ENCODE measurements at regions not wholly inside any gene's neighbourhood (a gene's known extent, or its start where the extent isn't known, plus 50 kb on each side); places are given as distances from the start of the nearest gene placed in this dataset.
"Not testable (repeated sequence)": the region's sequence is repeated elsewhere in the genome, so short reads cannot be mapped to it uniquely, and the experiment has no call there.

DNA sequence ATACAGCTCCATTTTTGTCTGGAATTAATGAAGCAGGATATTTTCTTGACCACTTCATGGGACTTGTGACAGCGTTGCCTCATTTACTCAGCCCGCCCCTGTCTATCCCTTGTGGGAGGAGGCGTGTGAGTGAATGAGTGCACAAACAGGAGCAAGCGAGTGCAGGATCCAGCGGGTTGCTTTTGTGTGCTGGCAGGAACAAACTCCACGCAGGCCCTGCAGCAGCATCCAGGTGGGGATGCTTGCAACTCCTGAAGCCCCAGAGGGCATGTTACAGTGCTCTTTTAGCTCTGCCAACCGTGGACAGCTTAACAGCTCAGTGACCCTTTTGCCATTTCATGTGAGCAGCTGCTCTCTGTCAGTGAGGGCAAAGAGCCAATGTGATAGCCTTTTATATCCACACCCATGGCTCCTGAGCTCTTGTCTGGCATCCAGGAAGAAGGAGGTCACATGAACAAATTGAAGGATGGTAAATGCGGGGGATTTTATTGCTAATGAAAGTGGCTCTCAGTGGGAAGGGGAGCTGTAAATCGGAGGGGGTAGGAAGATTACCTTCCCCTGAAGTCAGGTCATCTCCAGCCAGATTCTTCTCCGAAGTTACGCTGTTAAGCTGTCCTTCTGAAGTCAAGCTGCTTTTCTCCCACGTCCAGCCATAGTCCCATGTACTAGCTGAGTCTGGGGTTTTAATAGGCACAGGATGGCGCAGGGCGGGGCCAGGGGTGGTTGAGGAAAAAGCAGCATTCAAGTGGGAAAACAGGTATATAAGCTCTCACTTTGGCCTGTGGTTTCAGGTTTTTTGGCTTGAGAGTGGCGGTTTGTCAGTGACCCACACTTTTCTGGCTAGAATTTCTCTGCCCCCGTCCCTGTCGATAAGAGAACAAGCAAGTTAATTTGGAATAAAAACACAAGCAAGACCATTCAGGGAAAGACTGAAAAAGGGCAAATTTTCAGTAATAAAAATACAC, 714.7 kb upstream of the MBL2 start:
- Histone ChIP-seq H3K9ac (no peak overlapping the region), H3K27me3 (no peaks in the 10 kb centered on the region), H2AFZ (replicated peaks) (no peak overlapping the region), H3K4me2 (no peak overlapping the region), H3K4me1 (peaks cover 15% of the 10 kb centered on the region), H3K27ac (no peak overlapping the region), H3K4me3 (no peak overlapping the region), H3K79me2 (ENCODE audit: low read depth) (no peaks in the 10 kb centered on the region), H3F3A (ENCODE audit: low read depth) (no peaks in the 10 kb centered on the region), H3K36me3 (no peaks in the 10 kb centered on the region), H4K20me1 (ENCODE audit: low read depth) (no peaks in the 10 kb centered on the region), H3K9me3 (ENCODE audit: low read depth) (peaks cover 7% of the 10 kb centered on the region)
- DNase-seq (ENCODE audit: low spot score): no peak
- Mint-ChIP-seq H3K4me1 (no peaks in the 10 kb centered on the region), H3K9me3 (peaks cover 27% of the 10 kb centered on the region), H3K4me3 (no peak overlapping the region), H3K27ac (no peak overlapping the region), H3K27me3 (ENCODE audit: insufficient read depth, low read depth) (no peaks in the 10 kb centered on the region), H3K36me3 (no peaks in the 10 kb centered on the region)
- TF ChIP-seq EZH2 (IDR thresholded peaks at IDR 0.05): no peak
- TF ChIP-seq, protein P1, sequence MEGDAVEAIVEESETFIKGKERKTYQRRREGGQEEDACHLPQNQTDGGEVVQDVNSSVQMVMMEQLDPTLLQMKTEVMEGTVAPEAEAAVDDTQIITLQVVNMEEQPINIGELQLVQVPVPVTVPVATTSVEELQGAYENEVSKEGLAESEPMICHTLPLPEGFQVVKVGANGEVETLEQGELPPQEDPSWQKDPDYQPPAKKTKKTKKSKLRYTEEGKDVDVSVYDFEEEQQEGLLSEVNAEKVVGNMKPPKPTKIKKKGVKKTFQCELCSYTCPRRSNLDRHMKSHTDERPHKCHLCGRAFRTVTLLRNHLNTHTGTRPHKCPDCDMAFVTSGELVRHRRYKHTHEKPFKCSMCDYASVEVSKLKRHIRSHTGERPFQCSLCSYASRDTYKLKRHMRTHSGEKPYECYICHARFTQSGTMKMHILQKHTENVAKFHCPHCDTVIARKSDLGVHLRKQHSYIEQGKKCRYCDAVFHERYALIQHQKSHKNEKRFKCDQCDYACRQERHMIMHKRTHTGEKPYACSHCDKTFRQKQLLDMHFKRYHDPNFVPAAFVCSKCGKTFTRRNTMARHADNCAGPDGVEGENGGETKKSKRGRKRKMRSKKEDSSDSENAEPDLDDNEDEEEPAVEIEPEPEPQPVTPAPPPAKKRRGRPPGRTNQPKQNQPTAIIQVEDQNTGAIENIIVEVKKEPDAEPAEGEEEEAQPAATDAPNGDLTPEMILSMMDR (IDR thresholded peaks at IDR 0.05): no peak
- no peak for TF ChIP-seq EZH2phosphoT487 (IDR thresholded peaks at IDR 0.05)

DNA sequence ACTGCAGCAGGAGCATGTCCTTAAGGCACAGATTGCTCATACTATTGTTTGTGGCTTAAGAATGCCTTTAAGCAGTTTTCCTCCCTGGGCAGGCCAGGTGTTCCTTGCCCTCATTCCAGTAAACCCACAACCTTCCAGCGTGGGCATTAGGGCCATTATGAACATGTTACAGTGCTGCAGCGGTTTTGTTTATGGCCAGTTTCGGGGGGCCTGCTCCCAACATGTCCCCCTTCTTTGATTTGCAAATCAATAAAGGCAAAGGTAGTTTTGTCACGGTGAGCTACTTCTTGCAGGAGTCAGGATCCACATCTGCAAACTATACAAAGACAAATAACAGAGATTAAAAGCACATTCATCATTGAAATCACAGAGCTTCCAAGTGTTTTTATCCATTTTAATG, 712.8 kb upstream of the MBL2 start:
- H3K4me3 ChIP-seq; H3K27me3 ChIP-seq; DNase-seq (ENCODE audit: low spot score); H4K20me1 ChIP-seq (ENCODE audit: low read depth); H3K36me3 Mint-ChIP-seq; H3F3A ChIP-seq (ENCODE audit: low read depth); H3K9me3 ChIP-seq (ENCODE audit: low read depth); H2AFZ ChIP-seq (replicated peaks); H3K4me2 ChIP-seq; H3K79me2 ChIP-seq (ENCODE audit: low read depth); H3K9ac ChIP-seq; H3K36me3 ChIP-seq; H3K27me3 Mint-ChIP-seq (ENCODE audit: insufficient read depth, low read depth); H3K4me1 Mint-ChIP-seq; H3K27ac ChIP-seq; H3K4me3 Mint-ChIP-seq; H3K27ac Mint-ChIP-seq: not testable (repeated sequence)
- peaks cover 27% of the 10 kb centered on the region for H3K9me3 Mint-ChIP-seq
- peaks cover 23% of the 10 kb centered on the region for H3K4me1 ChIP-seq

DNA sequence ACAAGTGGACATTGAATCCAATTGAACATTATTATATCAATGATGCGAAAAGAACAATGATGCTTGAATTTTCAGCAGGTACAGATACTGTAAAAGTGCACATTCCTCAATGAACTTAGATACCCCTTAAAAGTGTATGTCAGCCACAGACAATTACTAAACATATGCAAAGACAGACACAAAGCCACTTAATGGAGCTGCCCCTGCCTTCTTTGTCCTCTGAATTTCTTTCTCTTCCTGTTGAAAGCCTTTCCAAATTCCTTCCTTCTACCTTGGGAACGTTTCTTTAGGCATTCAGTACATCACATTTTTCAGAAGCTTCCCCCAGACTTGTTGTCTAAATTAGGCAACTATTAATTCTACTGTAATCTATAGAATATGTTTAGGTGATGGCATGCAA, 706.8 kb upstream of the MBL2 start:
- TF ChIP-seq, protein P1 (IDR thresholded peaks at IDR 0.05): no peak
- TF ChIP-seq EZH2phosphoT487 (IDR thresholded peaks at IDR 0.05) (no peak), EZH2 (IDR thresholded peaks at IDR 0.05) (no peak)
- peaks cover 3% of the 10 kb centered on the region for H3K9me3 Mint-ChIP-seq
- H3K27me3 ChIP-seq: no peaks in the 10 kb centered on the region
- no peaks in the 10 kb centered on the region for H3K36me3 ChIP-seq
- DNase-seq (ENCODE audit: low spot score): peak; percentile 65
- H3K4me3 ChIP-seq: no peak overlapping the region
- no peaks in the 10 kb centered on the region for H3K36me3 Mint-ChIP-seq
- peaks cover 9% of the 10 kb centered on the region for H3K4me1 Mint-ChIP-seq
- no peaks in the 10 kb centered on the region for H4K20me1 ChIP-seq (ENCODE audit: low read depth)
- H3K9me3 ChIP-seq (ENCODE audit: low read depth): peaks cover under 1% of the 10 kb centered on the region
- H3K27me3 Mint-ChIP-seq (ENCODE audit: insufficient read depth, low read depth): no peaks in the 10 kb centered on the region
- H2AFZ ChIP-seq (replicated peaks): no peak overlapping the region
- H3K4me2 ChIP-seq: peak overlapping the region; percentile 55
- H3K4me3 Mint-ChIP-seq: no peak overlapping the region
- H3K27ac Mint-ChIP-seq: no peak overlapping the region
- H3F3A ChIP-seq (ENCODE audit: low read depth): peaks cover 27% of the 10 kb centered on the region
- peaks cover 55% of the 10 kb centered on the region for H3K4me1 ChIP-seq
- peak overlapping the region; percentile 85 for H3K27ac ChIP-seq
- H3K79me2 ChIP-seq (ENCODE audit: low read depth): no peaks in the 10 kb centered on the region
- H3K9ac ChIP-seq: no peak overlapping the region

DNA sequence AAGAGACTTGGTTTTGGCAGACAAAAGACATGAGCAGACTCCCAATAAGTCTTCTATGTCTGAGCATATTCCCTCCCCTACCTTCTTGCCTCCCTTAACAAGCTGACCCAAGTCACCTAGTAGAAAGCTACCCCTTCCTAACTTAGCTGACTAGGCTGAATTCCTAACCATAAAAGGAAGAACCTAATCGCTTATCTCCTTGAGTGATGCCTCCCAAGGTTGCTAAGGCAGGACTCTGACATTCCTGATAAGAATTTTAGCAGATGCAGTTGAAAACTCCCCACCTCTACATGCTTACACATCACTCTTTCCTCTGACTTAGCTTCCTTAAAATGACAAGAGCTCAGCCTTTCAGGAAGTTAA, 704.7 kb upstream of the MBL2 start:
- no peaks in the 10 kb centered on the region for H4K20me1 ChIP-seq (ENCODE audit: low read depth)
- peaks cover 27% of the 10 kb centered on the region for H3F3A ChIP-seq (ENCODE audit: low read depth)
- H3K4me3 ChIP-seq: no peak overlapping the region
- H3K9me3 Mint-ChIP-seq: peaks cover 3% of the 10 kb centered on the region
- H3K27me3 Mint-ChIP-seq (ENCODE audit: insufficient read depth, low read depth): no peaks in the 10 kb centered on the region
- no peaks in the 10 kb centered on the region for H3K9me3 ChIP-seq (ENCODE audit: low read depth)
- no peaks in the 10 kb centered on the region for H3K79me2 ChIP-seq (ENCODE audit: low read depth)
- no peak for DNase-seq (ENCODE audit: low spot score)
- H3K36me3 Mint-ChIP-seq: no peaks in the 10 kb centered on the region
- peaks cover 9% of the 10 kb centered on the region for H3K4me1 Mint-ChIP-seq
- H3K27ac ChIP-seq: peak overlapping the region; percentile 18
- peak overlapping the region; percentile 9 for H3K4me2 ChIP-seq
- no peak overlapping the region for H3K9ac ChIP-seq
- no peaks in the 10 kb centered on the region for H3K27me3 ChIP-seq
- no peaks in the 10 kb centered on the region for H3K36me3 ChIP-seq
- peak overlapping the region; percentile 86 for H2AFZ ChIP-seq (replicated peaks)
- no peak overlapping the region for H3K4me3 Mint-ChIP-seq
- H3K4me1 ChIP-seq: peaks cover 56% of the 10 kb centered on the region
- no peak overlapping the region for H3K27ac Mint-ChIP-seq
- no peak for TF ChIP-seq EZH2 (IDR thresholded peaks at IDR 0.05)
- no peak for TF ChIP-seq EZH2phosphoT487 (IDR thresholded peaks at IDR 0.05)
- TF ChIP-seq, protein P1 (IDR thresholded peaks at IDR 0.05): no peak
